Keratinocyte (primary cell): ENCODE measurements at regions not wholly inside any gene's neighbourhood (a gene's known extent, or its start where the extent isn't known, plus 50 kb on each side); places are given as distances from the start of the nearest gene placed in this dataset.

Source experiments
- DNase-seq: peaks from one replicate; pipeline ENCODE4 v3.0.0-alpha.2; 2011; ENCODE audit warnings: low read depth, missing footprints, low spot score
- FAIRE-seq: peaks from 2 replicates; lab custom pipeline; 2011; peaks lifted over from hg19 to GRCh38; lab: Jason Lieb, UNC
- H2AFZ ChIP-seq: 2 replicates; pipeline ENCODE4 v1.6.0; 2012; ENCODE audit warnings: low read length, control low read depth, inconsistent platforms; ENCODE audit not compliant: control insufficient read depth
- H3K27ac ChIP-seq: 2 replicates; pipeline ENCODE4 v1.5.1; 2011; ENCODE audit warnings: low read length; ENCODE audit not compliant: control insufficient read depth, insufficient read depth
- H3K27me3 ChIP-seq: 3 replicates; pipeline ENCODE4 v1.6.0; 2011; ENCODE audit warnings: low read length; ENCODE audit not compliant: control insufficient read depth, insufficient read depth; ENCODE audit errors: extremely low read depth
- H3K36me3 ChIP-seq, 2 experiments: 2 replicates in 1 of 2; 3 replicates in 1 of 2; pipeline ENCODE4 v1.5.1; 2011; ENCODE audit warnings: low read length in 2 of 2, mild to moderate bottlenecking in 1 of 2; ENCODE audit not compliant: control insufficient read depth in 2 of 2, insufficient read depth in 2 of 2; ENCODE audit errors: extremely low read depth in 1 of 2
- H3K4me1 ChIP-seq: 3 replicates; pipeline ENCODE4 v1.5.1; 2011; ENCODE audit warnings: low read length; ENCODE audit not compliant: control insufficient read depth, insufficient read depth; ENCODE audit errors: extremely low read depth
- H3K4me2 ChIP-seq: 3 replicates; pipeline ENCODE4 v1.6.0; 2011; ENCODE audit warnings: low read depth, low read length; ENCODE audit not compliant: control insufficient read depth, insufficient read depth; ENCODE audit errors: extremely low read depth
- H3K4me3 ChIP-seq, 3 experiments: fragments of 200-600 bp in 1 of 3; sonication (generic) in 1 of 3; 2 replicates in 2 of 3; 3 replicates in 1 of 3; pipeline ENCODE4 v1.5.1; 2011 to 2016; ENCODE audit warnings: low read length in 3 of 3, mild to moderate bottlenecking in 3 of 3, control low read depth in 2 of 3, inconsistent platforms in 1 of 3, low read depth in 1 of 3, mixed read lengths in 1 of 3, mixed run types in 1 of 3, moderate library complexity in 1 of 3; ENCODE audit not compliant: control insufficient read depth in 2 of 3, insufficient read depth in 2 of 3; ENCODE audit errors: extremely low read depth in 1 of 3
- H3K79me2 ChIP-seq: 2 replicates; pipeline ENCODE4 v1.6.0; 2012; ENCODE audit warnings: low read length; ENCODE audit not compliant: control insufficient read depth, insufficient read depth
- H3K9ac ChIP-seq: 3 replicates; pipeline ENCODE4 v1.6.0; 2011; ENCODE audit warnings: low read length; ENCODE audit not compliant: control insufficient read depth, insufficient read depth; ENCODE audit errors: extremely low read depth
- H3K9me1 ChIP-seq: 3 replicates; pipeline ENCODE4 v1.6.0; 2011; ENCODE audit warnings: low read length; ENCODE audit not compliant: control insufficient read depth, insufficient read depth; ENCODE audit errors: extremely low read depth
- H3K9me3 ChIP-seq: 2 replicates; pipeline ENCODE4 v1.5.1; 2012; ENCODE audit warnings: low read depth, low read length; ENCODE audit not compliant: control insufficient read depth
- H4K20me1 ChIP-seq: 3 replicates; pipeline ENCODE4 v1.6.0; 2011; ENCODE audit warnings: low read length; ENCODE audit not compliant: control insufficient read depth, insufficient read depth; ENCODE audit errors: extremely low read depth
- CTCF ChIP-seq, 3 experiments: IDR thresholded peaks in 1 of 3; conservative IDR thresholded peaks in 1 of 3; optimal IDR thresholded peaks in 1 of 3; 2 replicates in 2 of 3; 3 replicates in 1 of 3; pipeline versions ENCODE3 to v1.5.1; 2011; ENCODE audit warnings: low read length in 3 of 3, mild to moderate bottlenecking in 3 of 3, moderate library complexity in 2 of 3, control low read depth in 1 of 3, inconsistent platforms in 1 of 3; ENCODE audit not compliant: insufficient read depth in 2 of 3; ENCODE audit errors: extremely low read depth in 1 of 3
- EZH2 ChIP-seq: IDR thresholded peaks from one replicate; pipeline ENCODE4 v1.6.1; 2012; ENCODE audit warnings: inconsistent platforms, mild to moderate bottlenecking, low read length, moderate library complexity
- dilution Hi-C: fragments of 300-500 bp; cut with MboI; formaldehyde crosslinking; loops from one replicate; pipeline ENCODE4 v1.7.0; 2020; ENCODE audit warnings: low sequenced_read_pairs; ENCODE audit not compliant: extremely low pct_ligation_motif_present

- Histone ChIP-seq H2AFZ (no peak overlapping the region), H3K79me2 (no peaks in the 10 kb centered on the region), H3K36me3 (peaks cover 0 to 9% of the 10 kb centered on the region in 2 experiments), H3K27ac (no peak overlapping the region), H3K9me1 (no peaks in the 10 kb centered on the region), H4K20me1 (no peaks in the 10 kb centered on the region), H3K27me3 (no peaks in the 10 kb centered on the region), H3K4me3 (no peak overlapping the region), H3K4me1 (no peaks in the 10 kb centered on the region), H3K9me3 (peaks cover 1% of the 10 kb centered on the region), H3K9ac (no peak overlapping the region), H3K4me2 (no peak overlapping the region)
- TF ChIP-seq CTCF (optimal IDR thresholded peaks at IDR 0.05 in 1 of 3, IDR thresholded peaks at IDR 0.05 in 1 of 3, conservative IDR thresholded peaks at IDR 0.05 in 1 of 3; ENCODE audit: extremely low read depth in 1 of 3, insufficient read depth in 2 of 3, low read length in 3 of 3) = no peak
- no peak for TF ChIP-seq EZH2
- dilution Hi-C loops = no loop called here
- DNase-seq (no peak), FAIRE-seq (no peak)
Measured at GRCh38 chr17:63365366-63366240, 80.5 kb downstream of the CYB561 start.

- DNase-seq (no peak), FAIRE-seq (no peak)
- H3K27ac ChIP-seq = no peak overlapping the region
- dilution Hi-C loops = no loop called here
- H4K20me1 ChIP-seq = no peaks in the 10 kb centered on the region
- H3K9ac ChIP-seq = no peak overlapping the region
- H3K9me3 ChIP-seq = peaks cover under 1% of the 10 kb centered on the region
- peaks cover 0 to 10% of the 10 kb centered on the region in 2 experiments for H3K36me3 ChIP-seq
- no peaks in the 10 kb centered on the region for H3K79me2 ChIP-seq
- no peak overlapping the region for H2AFZ ChIP-seq
- no peak overlapping the region for H3K4me3 ChIP-seq
- H3K27me3 ChIP-seq = no peaks in the 10 kb centered on the region
- H3K4me2 ChIP-seq = no peak overlapping the region
- H3K9me1 ChIP-seq = no peaks in the 10 kb centered on the region
- H3K4me1 ChIP-seq = no peaks in the 10 kb centered on the region
- TF ChIP-seq CTCF (optimal IDR thresholded peaks at IDR 0.05 in 1 of 3, IDR thresholded peaks at IDR 0.05 in 1 of 3, conservative IDR thresholded peaks at IDR 0.05 in 1 of 3; ENCODE audit: extremely low read depth in 1 of 3, insufficient read depth in 2 of 3, low read length in 3 of 3) (no peak), EZH2 (no peak)
Measured at GRCh38 chr17:63366241-63366566, 79.9 kb downstream of the CYB561 start.
